H1 (cell line): ENCODE measurements at regions not wholly inside any gene's neighbourhood (a gene's known extent, or its start where the extent isn't known, plus 50 kb on each side); places are given as distances from the start of the nearest gene placed in this dataset.

Experiments used
- CTCF ChIA-PET: fragments of 300-600 bp; sonication (Branson Sonifier 250); formaldehyde crosslinking; loops from one replicate; lab custom pipeline; 2021; ENCODE audit not compliant: partially characterized antibody; lab: Charles Lee
- POLR2A ChIA-PET: fragments of 300-600 bp; sonication (Branson Sonifier 250); formaldehyde crosslinking; loops from one replicate; lab custom pipeline; 2021; ENCODE audit warnings: inconsistent platforms; ENCODE audit not compliant: partially characterized antibody; lab: Charles Lee
- DNase-seq, 2 experiments: peaks; one replicate each; pipeline versions ENCODE4 v3.0.0 to v3.0.0-alpha.2; 2010 to 2022; ENCODE audit warnings: low spot score in 2 of 2, low read depth in 1 of 2, mixed read lengths in 1 of 2
- FAIRE-seq: peaks from 2 replicates; lab custom pipeline; 2011; peaks lifted over from hg19 to GRCh38; lab: Jason Lieb, UNC
- H2AFZ ChIP-seq: 2 replicates; pipeline ENCODE4 v1.8.1; 2012; ENCODE audit warnings: low read length, inconsistent platforms
- H2AK5ac ChIP-seq: 2 replicates; pipeline ENCODE4 v1.6.1; 2013; ENCODE audit warnings: low read depth, low read length
- H2BK120ac ChIP-seq: replicated peaks from 2 replicates; pipeline ENCODE3; 2013; ENCODE audit warnings: low read depth, low read length, inconsistent platforms
- H2BK12ac ChIP-seq: 2 replicates; pipeline ENCODE4 v1.6.1; 2013; ENCODE audit warnings: low read depth, low read length
- H2BK15ac ChIP-seq: 2 replicates; pipeline ENCODE4 v1.6.1; 2013; ENCODE audit warnings: low read length
- H2BK20ac ChIP-seq: 2 replicates; pipeline ENCODE4 v1.6.1; 2013; ENCODE audit warnings: low read length
- H2BK5ac ChIP-seq: 2 replicates; pipeline ENCODE4 v1.6.1; 2013; ENCODE audit warnings: low read depth, low read length
- H3K14ac ChIP-seq: 2 replicates; pipeline ENCODE4 v1.6.1; 2013; ENCODE audit warnings: inconsistent platforms; ENCODE audit not compliant: insufficient read length
- H3K18ac ChIP-seq: 2 replicates; pipeline ENCODE4 v1.6.1; 2013; ENCODE audit warnings: low read length; ENCODE audit errors: extremely low read depth
- H3K23ac ChIP-seq: 2 replicates; pipeline ENCODE4 v1.6.1; 2013; ENCODE audit warnings: inconsistent platforms; ENCODE audit not compliant: insufficient read length
- H3K23me2 ChIP-seq: 2 replicates; pipeline ENCODE4 v1.6.1; 2013; ENCODE audit warnings: low read depth, low read length
- H3K27ac ChIP-seq: 2 replicates; pipeline ENCODE4 v1.6.1; 2011; ENCODE audit warnings: low read depth, low read length, inconsistent platforms
- H3K27me3 ChIP-seq, 4 experiments: replicated peaks in 1 of 4; 1 replicate in 1 of 4; 2 replicates in 3 of 4; pipeline versions ENCODE4 v1.6.1 to v1.8.1; 2011 to 2013; ENCODE audit warnings: low read length in 3 of 4, mild to moderate bottlenecking in 3 of 4, inconsistent platforms in 2 of 4, mixed read lengths in 2 of 4, moderate library complexity in 1 of 4; ENCODE audit not compliant: control insufficient read depth in 3 of 4, insufficient read depth in 3 of 4; ENCODE audit errors: extremely low read depth in 1 of 4
- H3K36me3 ChIP-seq, 4 experiments: 2 replicates each; pipeline versions ENCODE4 v1.6.1 to v1.8.1; 2011 to 2013; ENCODE audit warnings: mild to moderate bottlenecking in 4 of 4, low read length in 3 of 4, moderate library complexity in 2 of 4, control low read depth in 1 of 4, inconsistent platforms in 1 of 4; ENCODE audit not compliant: insufficient read depth in 4 of 4, control insufficient read depth in 2 of 4
- H3K4ac ChIP-seq: replicated peaks from 2 replicates; pipeline ENCODE3; 2013; ENCODE audit warnings: low read length, low read depth, mixed read lengths, inconsistent platforms; ENCODE audit not compliant: insufficient read length
- H3K4me1 ChIP-seq, 4 experiments: replicated peaks in 1 of 4; 1 replicate in 1 of 4; 2 replicates in 3 of 4; pipeline versions ENCODE4 v1.6.1 to v1.8.1; 2011 to 2013; ENCODE audit warnings: low read length in 3 of 4, inconsistent platforms in 2 of 4, mixed read lengths in 1 of 4; ENCODE audit not compliant: insufficient read depth in 4 of 4, control insufficient read depth in 3 of 4
- H3K4me2 ChIP-seq, 2 experiments: 2 replicates each; pipeline versions ENCODE4 v1.6.1 to v1.8.1; 2011 to 2013; ENCODE audit warnings: low read depth in 2 of 2, low read length in 2 of 2, control low read depth in 1 of 2, inconsistent platforms in 1 of 2, mild to moderate bottlenecking in 1 of 2; ENCODE audit not compliant: insufficient read depth in 1 of 2
- H3K4me3 ChIP-seq, 4 experiments: fragments of 200-600, 300-600 bp in 1 of 4; sonication (generic), shearing (Covaris generic), sonication (Bioruptor Twin) in 1 of 4; 2 replicates each; pipeline versions ENCODE4 v1.5.1 to v1.8.1; 2011 to 2016; ENCODE audit warnings: low read length in 4 of 4, low read depth in 3 of 4, control low read depth in 2 of 4, inconsistent platforms in 2 of 4, mild to moderate bottlenecking in 2 of 4, mixed read lengths in 1 of 4, moderate library complexity in 1 of 4; ENCODE audit not compliant: insufficient read depth in 2 of 4; ENCODE audit errors: extremely low read depth in 1 of 4
- H3K56ac ChIP-seq: replicated peaks from 2 replicates; pipeline ENCODE3; 2013; ENCODE audit warnings: low read depth, mild to moderate bottlenecking, mixed read lengths, low read length, inconsistent platforms; ENCODE audit not compliant: insufficient read length
- H3K79me1 ChIP-seq: 2 replicates; pipeline ENCODE4 v1.6.1; 2013; ENCODE audit warnings: low read depth, low read length, control low read depth
- H3K79me2 ChIP-seq, 2 experiments: 2 replicates each; pipeline versions ENCODE4 v1.6.1 to v1.8.1; 2012 to 2013; ENCODE audit warnings: low read length in 2 of 2, mild to moderate bottlenecking in 2 of 2, inconsistent platforms in 1 of 2; ENCODE audit not compliant: insufficient read depth in 2 of 2, control insufficient read depth in 1 of 2
- H3K9ac ChIP-seq, 4 experiments: replicated peaks in 1 of 4; 1 replicate in 1 of 4; 2 replicates in 3 of 4; pipeline versions ENCODE4 v1.6.1 to v1.8.1; 2011 to 2013; ENCODE audit warnings: low read depth in 3 of 4, low read length in 3 of 4, control low read depth in 2 of 4, mild to moderate bottlenecking in 2 of 4, moderate library complexity in 2 of 4, inconsistent platforms in 1 of 4; ENCODE audit errors: extremely low read depth in 1 of 4
- H3K9me3 ChIP-seq, 2 experiments: 2 replicates each; pipeline versions ENCODE4 v1.6.1 to v1.8.1; 2012 to 2013; ENCODE audit warnings: mild to moderate bottlenecking in 2 of 2, moderate library complexity in 2 of 2, control low read depth in 1 of 2, inconsistent platforms in 1 of 2, low read depth in 1 of 2, low read length in 1 of 2, mixed read lengths in 1 of 2; ENCODE audit not compliant: insufficient read depth in 2 of 2
- H4K20me1 ChIP-seq, 2 experiments: replicated peaks in 1 of 2; 2 replicates each; pipeline versions ENCODE3 to v1.8.1; 2011 to 2013; ENCODE audit warnings: inconsistent platforms in 2 of 2, low read length in 2 of 2, mild to moderate bottlenecking in 1 of 2; ENCODE audit not compliant: insufficient read depth in 2 of 2, control insufficient read depth in 1 of 2
- H4K5ac ChIP-seq: 2 replicates; pipeline ENCODE4 v1.6.1; 2013; ENCODE audit warnings: low read length, low read depth, mixed read lengths, inconsistent platforms; ENCODE audit not compliant: insufficient read length
- H4K8ac ChIP-seq: 2 replicates; pipeline ENCODE4 v1.8.0; 2013; ENCODE audit warnings: mild to moderate bottlenecking, moderate library complexity, low read length, inconsistent platforms; ENCODE audit not compliant: insufficient read depth; ENCODE audit errors: extremely low read depth
- H4K91ac ChIP-seq: replicated peaks from 2 replicates; pipeline ENCODE3; 2013; ENCODE audit warnings: low read length, mixed read lengths, inconsistent platforms; ENCODE audit not compliant: insufficient read length
- BACH1 ChIP-seq: IDR thresholded peaks from 2 replicates; pipeline ENCODE4 v1.6.1; 2012; ENCODE audit warnings: low read length, improper control_type of control experiment
- CBX5 ChIP-seq: fragments of 300-800, 300-1000 bp; sonication (generic); IDR thresholded peaks from 2 replicates; pipeline ENCODE4 v1.7.1; 2016; ENCODE audit warnings: antibody characterized with exemption, low read length, low read depth
- CBX8 ChIP-seq: fragments of 300-800, 300-1000 bp; sonication (generic); IDR thresholded peaks from 2 replicates; pipeline ENCODE4 v1.7.1; 2016; ENCODE audit warnings: low read depth, low read length, borderline replicate concordance
- EGR1 ChIP-seq: IDR thresholded peaks from 2 replicates; pipeline ENCODE4 v1.6.1; 2011; ENCODE audit warnings: low read depth, low read length, borderline replicate concordance
- EP300 ChIP-seq, 2 experiments: IDR thresholded peaks; 1 replicate in 1 of 2; 2 replicates in 1 of 2; pipeline ENCODE4 v1.6.1; 2011 to 2012; ENCODE audit warnings: low read depth in 2 of 2, low read length in 2 of 2, mild to moderate bottlenecking in 2 of 2, borderline replicate concordance in 1 of 2, inconsistent platforms in 1 of 2, moderate library complexity in 1 of 2
- HDAC6 ChIP-seq: IDR thresholded peaks from one replicate; pipeline ENCODE4 v1.7.1; 2012; ENCODE audit warnings: low read depth, mild to moderate bottlenecking, inconsistent platforms, low read length, moderate library complexity
- MAFK ChIP-seq: IDR thresholded peaks from 2 replicates; pipeline ENCODE4 v1.6.1; 2012; ENCODE audit warnings: low read depth, mild to moderate bottlenecking, improper control_type of control experiment, low read length
- PHF8 ChIP-seq: fragments of 200-600 bp; sonication (generic); conservative IDR thresholded peaks from 2 replicates; pipeline ENCODE4 v1.7.1; 2012; ENCODE audit warnings: low read depth, mild to moderate bottlenecking, inconsistent platforms, low read length, moderate library complexity
- SAP30 ChIP-seq: fragments of 300-600 bp; sonication (generic); IDR thresholded peaks from 2 replicates; pipeline ENCODE4 v1.7.1; 2012; ENCODE audit warnings: low read length, moderate library complexity, mild to moderate bottlenecking, inconsistent platforms; ENCODE audit not compliant: insufficient read depth, insufficient replicate concordance
- TEAD4 ChIP-seq: IDR thresholded peaks from 2 replicates; pipeline ENCODE4 v1.6.1; 2012; ENCODE audit warnings: low read depth, low read length, inconsistent platforms, mixed read lengths
- WGBS, 2 experiments: shearing (Covaris generic) in 1 of 2; methylation state at CpG; one replicate each; pipeline versions ENCODE4 v1.1.6 to v1.1.7; 2013 to 2015; ENCODE audit warnings: low lambda C conversion rate in 2 of 2, mixed read lengths in 2 of 2, inconsistent platforms in 1 of 2, low coverage in 1 of 2, missing lambda C conversion rate in 1 of 2; ENCODE audit not compliant: insufficient replicate concordance in 2 of 2, insufficient coverage in 1 of 2, insufficient read length in 1 of 2; ENCODE audit errors: extremely low coverage in 1 of 2, missing lambda C conversion rate in 1 of 2; 5-methylcytosine and 5-hydroxymethylcytosine counted together
- TF ChIP-seq, protein P1 (sequence below): IDR thresholded peaks from 2 replicates; pipeline ENCODE4 v1.6.1; 2012; ENCODE audit warnings: inconsistent platforms
- TF ChIP-seq, protein P2 (sequence below): IDR thresholded peaks from 2 replicates; pipeline ENCODE4 v1.6.1; 2011; ENCODE audit warnings: low read length, improper control_type of control experiment

DNA sequence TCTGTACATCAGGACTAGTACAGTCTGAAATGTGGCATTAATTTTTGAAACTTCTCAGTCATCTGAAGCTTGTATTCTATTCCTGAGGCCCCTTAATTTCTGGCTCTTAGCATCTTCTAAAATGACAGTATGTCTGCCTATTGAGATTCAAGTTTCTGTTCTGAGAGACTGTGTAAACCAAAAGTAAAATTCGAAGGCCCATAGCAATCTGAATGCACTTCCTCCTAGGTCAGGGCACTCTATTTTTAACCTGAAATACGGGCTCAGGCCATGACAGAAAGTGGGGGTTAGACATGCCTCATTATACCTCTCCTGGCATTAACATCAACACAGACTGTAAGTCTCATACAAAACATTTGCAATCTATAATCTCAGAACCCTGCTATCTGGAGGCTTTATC, 584.4 kb downstream of the KLHL4 start:
- H3K36me3 ChIP-seq = no peaks in the 10 kb centered on the region
- no peak overlapping the region for H3K18ac ChIP-seq
- H4K91ac ChIP-seq = no peak overlapping the region
- TF ChIP-seq EP300 (IDR thresholded peaks at IDR 0.05; ENCODE audit: borderline replicate concordance in 1 of 2, low read depth in 2 of 2, low read length in 2 of 2) (no peak), EGR1 (no peak), TEAD4 (no peak), PHF8 (no peak), MAFK (no peak), SAP30 (no peak), HDAC6 (no peak), CBX8 (no peak), CBX5 (no peak), BACH1 (no peak)
- TF ChIP-seq, protein P1, sequence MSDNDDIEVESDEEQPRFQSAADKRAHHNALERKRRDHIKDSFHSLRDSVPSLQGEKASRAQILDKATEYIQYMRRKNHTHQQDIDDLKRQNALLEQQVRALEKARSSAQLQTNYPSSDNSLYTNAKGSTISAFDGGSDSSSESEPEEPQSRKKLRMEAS = no peak
- TF ChIP-seq, protein P2, sequence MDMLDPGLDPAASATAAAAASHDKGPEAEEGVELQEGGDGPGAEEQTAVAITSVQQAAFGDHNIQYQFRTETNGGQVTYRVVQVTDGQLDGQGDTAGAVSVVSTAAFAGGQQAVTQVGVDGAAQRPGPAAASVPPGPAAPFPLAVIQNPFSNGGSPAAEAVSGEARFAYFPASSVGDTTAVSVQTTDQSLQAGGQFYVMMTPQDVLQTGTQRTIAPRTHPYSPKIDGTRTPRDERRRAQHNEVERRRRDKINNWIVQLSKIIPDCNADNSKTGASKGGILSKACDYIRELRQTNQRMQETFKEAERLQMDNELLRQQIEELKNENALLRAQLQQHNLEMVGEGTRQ = no peak
- H3K9ac ChIP-seq = no peak overlapping the region
- no peaks in the 10 kb centered on the region for H3K23me2 ChIP-seq
- no peak overlapping the region for H4K5ac ChIP-seq
- H2BK20ac ChIP-seq = no peak overlapping the region
- no peaks in the 10 kb centered on the region for H3K79me2 ChIP-seq
- no peak overlapping the region for H2BK12ac ChIP-seq
- WGBS, 2 experiments = 100% methylated on average over 2 of the region's 2 CpGs; no CpG with 5 or more reads in 1 of the 2 experiments
- H3K27ac ChIP-seq = no peak overlapping the region
- no peak overlapping the region for H4K8ac ChIP-seq
- H3K27me3 ChIP-seq = no peaks in the 10 kb centered on the region
- ChIA-PET POLR2A (no interaction called here), CTCF (no interaction called here)
- no peak overlapping the region for H2BK120ac ChIP-seq
- DNase-seq = no peak
- H3K4me2 ChIP-seq = no peak overlapping the region
- H3K14ac ChIP-seq = no peak overlapping the region
- H2BK5ac ChIP-seq = no peak overlapping the region
- no peak overlapping the region for H3K4me3 ChIP-seq
- no peaks in the 10 kb centered on the region for H3K79me1 ChIP-seq
- H3K4me1 ChIP-seq = no peaks in the 10 kb centered on the region
- no peak overlapping the region for H3K23ac ChIP-seq
- H4K20me1 ChIP-seq = no peaks in the 10 kb centered on the region
- H3K4ac ChIP-seq = no peak overlapping the region
- no peak overlapping the region for H2AK5ac ChIP-seq
- no peak overlapping the region for H2BK15ac ChIP-seq
- no peak overlapping the region for H2AFZ ChIP-seq
- no peaks in the 10 kb centered on the region for H3K9me3 ChIP-seq
- no peak for FAIRE-seq
- no peak overlapping the region for H3K56ac ChIP-seq
